ENCODE measurements at regions not wholly inside any gene's neighbourhood (a gene's known extent, or its start where the extent isn't known, plus 50 kb on each side); places are given as distances from the start of the nearest gene placed in this dataset.

- TF ChIP-seq YY1 (IDR thresholded peaks at IDR 0.05; ENCODE audit: low read depth) (no peak), EGR1 (IDR thresholded peaks at IDR 0.05) (no peak), TCF12 (IDR thresholded peaks at IDR 0.05; ENCODE audit: low read depth) (no peak), TAF1 (IDR thresholded peaks at IDR 0.05; ENCODE audit: low read depth) (no peak), CREB1 (IDR thresholded peaks at IDR 0.05; ENCODE audit: low read depth) (no peak), FOXM1 (IDR thresholded peaks at IDR 0.05; ENCODE audit: borderline replicate concordance, low read depth) (no peak), TEAD4 (IDR thresholded peaks at IDR 0.05) (no peak), CEBPB (IDR thresholded peaks at IDR 0.05) (no peak), ZBTB7A (IDR thresholded peaks at IDR 0.05; ENCODE audit: low read depth) (no peak), NFIC (IDR thresholded peaks at IDR 0.05) (no peak), RAD21 (IDR thresholded peaks at IDR 0.05; ENCODE audit: low read depth) (no peak), EP300 (IDR thresholded peaks at IDR 0.05; ENCODE audit: borderline replicate concordance) (no peak), MAX (IDR thresholded peaks at IDR 0.05) (no peak)
- TF ChIP-seq, protein P1, sequence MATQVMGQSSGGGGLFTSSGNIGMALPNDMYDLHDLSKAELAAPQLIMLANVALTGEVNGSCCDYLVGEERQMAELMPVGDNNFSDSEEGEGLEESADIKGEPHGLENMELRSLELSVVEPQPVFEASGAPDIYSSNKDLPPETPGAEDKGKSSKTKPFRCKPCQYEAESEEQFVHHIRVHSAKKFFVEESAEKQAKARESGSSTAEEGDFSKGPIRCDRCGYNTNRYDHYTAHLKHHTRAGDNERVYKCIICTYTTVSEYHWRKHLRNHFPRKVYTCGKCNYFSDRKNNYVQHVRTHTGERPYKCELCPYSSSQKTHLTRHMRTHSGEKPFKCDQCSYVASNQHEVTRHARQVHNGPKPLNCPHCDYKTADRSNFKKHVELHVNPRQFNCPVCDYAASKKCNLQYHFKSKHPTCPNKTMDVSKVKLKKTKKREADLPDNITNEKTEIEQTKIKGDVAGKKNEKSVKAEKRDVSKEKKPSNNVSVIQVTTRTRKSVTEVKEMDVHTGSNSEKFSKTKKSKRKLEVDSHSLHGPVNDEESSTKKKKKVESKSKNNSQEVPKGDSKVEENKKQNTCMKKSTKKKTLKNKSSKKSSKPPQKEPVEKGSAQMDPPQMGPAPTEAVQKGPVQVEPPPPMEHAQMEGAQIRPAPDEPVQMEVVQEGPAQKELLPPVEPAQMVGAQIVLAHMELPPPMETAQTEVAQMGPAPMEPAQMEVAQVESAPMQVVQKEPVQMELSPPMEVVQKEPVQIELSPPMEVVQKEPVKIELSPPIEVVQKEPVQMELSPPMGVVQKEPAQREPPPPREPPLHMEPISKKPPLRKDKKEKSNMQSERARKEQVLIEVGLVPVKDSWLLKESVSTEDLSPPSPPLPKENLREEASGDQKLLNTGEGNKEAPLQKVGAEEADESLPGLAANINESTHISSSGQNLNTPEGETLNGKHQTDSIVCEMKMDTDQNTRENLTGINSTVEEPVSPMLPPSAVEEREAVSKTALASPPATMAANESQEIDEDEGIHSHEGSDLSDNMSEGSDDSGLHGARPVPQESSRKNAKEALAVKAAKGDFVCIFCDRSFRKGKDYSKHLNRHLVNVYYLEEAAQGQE (IDR thresholded peaks at IDR 0.05; ENCODE audit: low read depth): no peak
These were observed 264.1 kb upstream of the FOXG1 start for GRCh38 chr14:28502517-28502916.

DNA sequence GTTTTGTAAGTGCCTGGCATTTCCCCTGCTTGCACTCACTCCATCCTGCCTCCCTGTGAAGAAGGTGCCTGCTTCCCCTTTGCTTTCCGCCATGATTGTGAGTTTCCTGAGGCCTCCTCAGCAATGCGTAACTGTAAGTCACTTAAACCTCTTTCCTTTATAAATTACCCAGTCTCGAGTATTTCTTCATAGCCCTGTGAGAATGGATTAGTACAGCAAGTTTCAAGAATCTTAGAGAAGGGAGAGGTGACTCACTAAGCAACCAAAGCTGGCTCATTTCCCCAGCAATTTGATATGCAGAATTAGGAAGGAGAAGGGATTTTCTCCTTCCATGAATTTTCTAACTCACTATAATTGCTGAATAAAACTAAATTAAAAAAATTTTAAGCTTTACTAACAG is 251.0 kb upstream of the FOXG1 start:
- TF ChIP-seq, protein P2, sequence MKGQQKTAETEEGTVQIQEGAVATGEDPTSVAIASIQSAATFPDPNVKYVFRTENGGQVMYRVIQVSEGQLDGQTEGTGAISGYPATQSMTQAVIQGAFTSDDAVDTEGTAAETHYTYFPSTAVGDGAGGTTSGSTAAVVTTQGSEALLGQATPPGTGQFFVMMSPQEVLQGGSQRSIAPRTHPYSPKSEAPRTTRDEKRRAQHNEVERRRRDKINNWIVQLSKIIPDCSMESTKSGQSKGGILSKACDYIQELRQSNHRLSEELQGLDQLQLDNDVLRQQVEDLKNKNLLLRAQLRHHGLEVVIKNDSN (IDR thresholded peaks at IDR 0.05): no peak
- TF ChIP-seq MAX (IDR thresholded peaks at IDR 0.05) (no peak), TEAD4 (IDR thresholded peaks at IDR 0.05) (no peak), CEBPB (IDR thresholded peaks at IDR 0.05) (no peak), ZBTB7A (IDR thresholded peaks at IDR 0.05; ENCODE audit: low read depth) (no peak), CREB1 (IDR thresholded peaks at IDR 0.05; ENCODE audit: low read depth) (no peak), TAF1 (IDR thresholded peaks at IDR 0.05; ENCODE audit: low read depth) (no peak), RAD21 (IDR thresholded peaks at IDR 0.05; ENCODE audit: low read depth) (no peak), EP300 (IDR thresholded peaks at IDR 0.05; ENCODE audit: borderline replicate concordance) (no peak), YY1 (IDR thresholded peaks at IDR 0.05; ENCODE audit: low read depth) (no peak), TCF12 (IDR thresholded peaks at IDR 0.05; ENCODE audit: low read depth) (no peak), EGR1 (IDR thresholded peaks at IDR 0.05) (no peak)
- TF ChIP-seq, protein P1 (IDR thresholded peaks at IDR 0.05; ENCODE audit: low read depth): no peak

GRCh38 chr14:28536889-28537288 is 229.7 kb upstream of the FOXG1 start:
- no peak for TF ChIP-seq YY1 (IDR thresholded peaks at IDR 0.05; ENCODE audit: low read depth)
- no peak for TF ChIP-seq FOXM1 (IDR thresholded peaks at IDR 0.05; ENCODE audit: borderline replicate concordance, low read depth)
- TF ChIP-seq EP300 (IDR thresholded peaks at IDR 0.05; ENCODE audit: borderline replicate concordance): no peak
- TF ChIP-seq, protein P1 (IDR thresholded peaks at IDR 0.05; ENCODE audit: low read depth): no peak
- TF ChIP-seq TAF1 (IDR thresholded peaks at IDR 0.05; ENCODE audit: low read depth): no peak

DNA sequence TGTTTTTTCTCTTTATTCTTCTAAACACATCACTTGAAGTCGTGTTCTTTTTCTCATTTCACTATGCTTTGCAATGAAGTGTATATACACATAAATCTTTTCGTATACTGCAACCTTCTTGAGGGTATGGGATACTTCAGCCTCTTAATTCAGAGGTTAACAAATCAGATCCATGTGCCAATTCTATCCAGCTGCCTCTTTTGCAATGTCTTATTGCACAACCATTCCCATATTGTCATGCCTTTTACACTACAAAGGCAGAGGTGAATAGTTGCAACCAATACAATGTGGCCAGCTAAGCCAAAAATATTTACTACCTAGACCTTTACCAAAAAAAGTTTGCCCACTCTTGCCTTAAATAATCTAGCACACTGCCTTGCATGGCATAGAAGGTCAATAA is 224.5 kb upstream of the FOXG1 start:
- TF ChIP-seq CEBPB (IDR thresholded peaks at IDR 0.05) (no peak), TCF12 (IDR thresholded peaks at IDR 0.05; ENCODE audit: low read depth) (no peak), ZBTB7A (IDR thresholded peaks at IDR 0.05; ENCODE audit: low read depth) (no peak), CREB1 (IDR thresholded peaks at IDR 0.05; ENCODE audit: low read depth) (no peak), NFIC (IDR thresholded peaks at IDR 0.05) (no peak), MAX (IDR thresholded peaks at IDR 0.05) (no peak), EP300 (IDR thresholded peaks at IDR 0.05; ENCODE audit: borderline replicate concordance) (no peak), RAD21 (IDR thresholded peaks at IDR 0.05; ENCODE audit: low read depth) (no peak), TEAD4 (IDR thresholded peaks at IDR 0.05) (no peak), FOXM1 (IDR thresholded peaks at IDR 0.05; ENCODE audit: borderline replicate concordance, low read depth) (no peak), TAF1 (IDR thresholded peaks at IDR 0.05; ENCODE audit: low read depth) (no peak), YY1 (IDR thresholded peaks at IDR 0.05; ENCODE audit: low read depth) (no peak), EGR1 (IDR thresholded peaks at IDR 0.05) (no peak)
- TF ChIP-seq, protein P2 (IDR thresholded peaks at IDR 0.05): no peak
- TF ChIP-seq, protein P1 (IDR thresholded peaks at IDR 0.05; ENCODE audit: low read depth): no peak
